HCT116 (cell line): ENCODE measurements at regions not wholly inside any gene's neighbourhood (a gene's known extent, or its start where the extent isn't known, plus 50 kb on each side); places are given as distances from the start of the nearest gene placed in this dataset.

Source experiments
- ATAC-seq: fragments of 200-7000 bp; cut with Tn5 transposase; 2 replicates; pipeline ENCODE4 v1.9.1; 2020; ENCODE audit warnings: mild to moderate bottlenecking, moderate library complexity
- BruUV-seq: library from RNA; stranded (reverse); fragments of 400-500 nt; replicated peaks from 2 replicates; lab custom pipeline; 2021; lab: Mats Ljungman, UMichigan
- CTCF ChIA-PET: fragments of 300-600 bp; sonication (Branson Sonifier 250); formaldehyde crosslinking; loops from one replicate; lab custom pipeline; 2021; ENCODE audit warnings: antibody characterized with exemption; lab: Charles Lee
- POLR2A ChIA-PET: fragments of 300-600, 350-600 bp; sonication (Branson Sonifier 250); formaldehyde crosslinking; loops from one replicate; lab custom pipeline; 2021; ENCODE audit warnings: antibody characterized with exemption; lab: Charles Lee
- RAD21 ChIA-PET, 2 experiments: fragments of 300-600 bp; sonication (Branson Sonifier 250); formaldehyde crosslinking; loops; one replicate each; lab custom pipeline; 2023; ENCODE audit warnings: low total read pairs in 2 of 2; ENCODE audit not compliant: uncharacterized antibody in 2 of 2, unreplicated experiment in 2 of 2, low non-redundant PET in 1 of 2; lab: Charles Lee
- DNase-seq: peaks from one replicate; pipeline ENCODE4 v3.0.0-alpha.2; 2010; ENCODE audit warnings: low read depth, low spot score
- H2AFZ ChIP-seq: fragments of 200-600 bp; shearing (Covaris generic), sonication (generic); 2 replicates; pipeline ENCODE4 v1.6.1; 2017; ENCODE audit warnings: low read depth, mixed run types, mixed read lengths, antibody characterized with exemption, low read length; ENCODE audit not compliant: poor library complexity, severe bottlenecking
- H3K27ac ChIP-seq: 2 replicates; pipeline ENCODE4 v1.5.1; 2012; ENCODE audit warnings: low read depth, low read length
- H3K27me3 ChIP-seq: fragments of 200-600 bp; sonication (generic); 2 replicates; pipeline ENCODE4 v1.6.1; 2016; ENCODE audit warnings: mixed run types, low read length, mixed read lengths; ENCODE audit not compliant: insufficient read depth
- H3K36me3 ChIP-seq, 2 experiments: fragments of 200-500 bp in 1 of 2; fragments of 200-600 bp in 1 of 2; sonication (Bioruptor generic) in 1 of 2; sonication (generic) in 1 of 2; 2 replicates each; pipeline versions ENCODE4 v1.5.1 to v1.6.1; 2014 to 2016; ENCODE audit warnings: low read length in 2 of 2, inconsistent platforms in 1 of 2, mixed read lengths in 1 of 2, mixed run types in 1 of 2; ENCODE audit not compliant: insufficient read depth in 2 of 2, control insufficient read depth in 1 of 2
- H3K4me1 ChIP-seq, 2 experiments: fragments of 200-600 bp in 1 of 2; sonication (generic) in 1 of 2; 2 replicates each; pipeline versions ENCODE4 v1.5.1 to v1.6.1; 2012 to 2017; ENCODE audit warnings: low read length in 2 of 2, inconsistent platforms in 1 of 2, mild to moderate bottlenecking in 1 of 2, mixed read lengths in 1 of 2, mixed run types in 1 of 2, moderate library complexity in 1 of 2; ENCODE audit not compliant: insufficient read depth in 2 of 2, control insufficient read depth in 1 of 2
- H3K4me2 ChIP-seq: fragments of 200-600 bp; sonication (generic); 2 replicates; pipeline ENCODE4 v1.6.1; 2017; ENCODE audit warnings: mixed run types, low read length, mixed read lengths
- H3K4me3 ChIP-seq, 2 experiments: fragments of 200-600 bp in 1 of 2; sonication (generic) in 1 of 2; replicated peaks in 1 of 2; 2 replicates each; pipeline ENCODE4 v1.5.1; 2011 to 2016; ENCODE audit warnings: low read length in 2 of 2, control low read depth in 1 of 2, low read depth in 1 of 2, mild to moderate bottlenecking in 1 of 2, mixed read lengths in 1 of 2, mixed run types in 1 of 2
- H3K79me2 ChIP-seq: fragments of 200-600 bp; sonication (generic); 2 replicates; pipeline ENCODE4 v1.6.1; 2017; ENCODE audit warnings: mild to moderate bottlenecking, mixed run types, low read length, moderate library complexity, mixed read lengths; ENCODE audit not compliant: insufficient read depth
- H3K9ac ChIP-seq: fragments of 200-600 bp; sonication (generic); 2 replicates; pipeline ENCODE4 v1.6.1; 2016; ENCODE audit warnings: low read length, mixed read lengths
- H3K9me2 ChIP-seq: fragments of 200-600 bp; sonication (generic), shearing (Covaris generic); 2 replicates; pipeline ENCODE4 v1.6.1; 2017; ENCODE audit warnings: mixed run types, mild to moderate bottlenecking, moderate library complexity; ENCODE audit not compliant: insufficient read depth
- H3K9me3 ChIP-seq, 2 experiments: fragments of 200-500 bp in 1 of 2; fragments of 200-600 bp in 1 of 2; sonication (Bioruptor generic) in 1 of 2; sonication (generic) in 1 of 2; 2 replicates each; pipeline ENCODE4 v1.6.1; 2014 to 2017; ENCODE audit warnings: low read length in 2 of 2, mixed read lengths in 2 of 2, inconsistent platforms in 1 of 2, low read depth in 1 of 2, mild to moderate bottlenecking in 1 of 2, mixed run types in 1 of 2, moderate library complexity in 1 of 2; ENCODE audit not compliant: control insufficient read depth in 1 of 2, insufficient read depth in 1 of 2
- H4K20me1 ChIP-seq: fragments of 200-600 bp; sonication (generic), shearing (Covaris generic); 2 replicates; pipeline ENCODE4 v1.6.1; 2017; ENCODE audit warnings: mixed run types, mild to moderate bottlenecking, moderate library complexity; ENCODE audit not compliant: insufficient read depth
- ATF3 ChIP-seq: IDR thresholded peaks from 2 replicates; pipeline ENCODE4 v1.6.1; 2012
- CBX3 ChIP-seq: IDR thresholded peaks from 2 replicates; pipeline ENCODE4 v1.6.1; 2012; ENCODE audit warnings: low read depth
- CEBPB ChIP-seq: IDR thresholded peaks from 2 replicates; pipeline ENCODE4 v1.6.1; 2012; ENCODE audit warnings: low read depth
- CTCF ChIP-seq, 3 experiments: fragments of 200-600 bp in 1 of 3; sonication (generic) in 1 of 3; IDR thresholded peaks in 2 of 3; conservative IDR thresholded peaks in 1 of 3; 2 replicates each; pipeline ENCODE4 v1.5.1; 2012 to 2017; ENCODE audit warnings: low read depth in 2 of 3, low read length in 2 of 3, antibody characterized with exemption in 1 of 3, borderline replicate concordance in 1 of 3, control low read depth in 1 of 3, mild to moderate bottlenecking in 1 of 3, mixed read lengths in 1 of 3, mixed run types in 1 of 3, moderate library complexity in 1 of 3; ENCODE audit not compliant: insufficient read depth in 1 of 3
- EGR1 ChIP-seq: IDR thresholded peaks from 2 replicates; pipeline ENCODE4 v1.6.1; 2012; ENCODE audit warnings: low read depth
- ELF1 ChIP-seq: IDR thresholded peaks from 2 replicates; pipeline ENCODE4 v1.6.1; 2012; ENCODE audit warnings: low read depth, borderline replicate concordance
- EZH2 ChIP-seq: fragments of 200-600 bp; sonication (generic); IDR thresholded peaks from 2 replicates; pipeline ENCODE4 v1.6.1; 2017; ENCODE audit warnings: antibody characterized with exemption, mixed run types
- EZH2phosphoT487 ChIP-seq: fragments of 200-600 bp; IDR thresholded peaks from 2 replicates; pipeline ENCODE4 v1.6.1; 2018; ENCODE audit warnings: antibody characterized with exemption, borderline replicate concordance
- FOSL1 ChIP-seq: IDR thresholded peaks from 2 replicates; pipeline ENCODE4 v1.6.1; 2012; ENCODE audit warnings: low read depth
- JUND ChIP-seq: IDR thresholded peaks from 2 replicates; pipeline ENCODE4 v1.6.1; 2012
- POLR2A ChIP-seq: IDR thresholded peaks from 2 replicates; pipeline ENCODE4 v1.7.0; 2011; ENCODE audit warnings: borderline replicate concordance; ENCODE audit not compliant: insufficient read depth, insufficient read length; ENCODE audit errors: extremely low read depth
- POLR2AphosphoS5 ChIP-seq: IDR thresholded peaks from 2 replicates; pipeline ENCODE4 v1.6.1; 2011; ENCODE audit warnings: mild to moderate bottlenecking, low read depth, low read length, moderate library complexity
- RAD21 ChIP-seq: IDR thresholded peaks from 2 replicates; pipeline ENCODE4 v1.6.1; 2012; ENCODE audit warnings: low read depth, mild to moderate bottlenecking
- REST ChIP-seq: IDR thresholded peaks from 2 replicates; pipeline ENCODE4 v1.6.1; 2012; ENCODE audit warnings: low read depth
- SP1 ChIP-seq: IDR thresholded peaks from 2 replicates; pipeline ENCODE4 v1.6.1; 2012; ENCODE audit warnings: low read depth
- SRF ChIP-seq: IDR thresholded peaks from 2 replicates; pipeline ENCODE4 v1.6.1; 2012; ENCODE audit warnings: low read depth
- TCF7L2 ChIP-seq: IDR thresholded peaks from 2 replicates; pipeline ENCODE4 v1.7.0; 2011; ENCODE audit warnings: borderline replicate concordance, inconsistent platforms; ENCODE audit not compliant: insufficient read depth, insufficient read length; ENCODE audit errors: extremely low read depth
- YY1 ChIP-seq: IDR thresholded peaks from 2 replicates; pipeline ENCODE4 v1.6.1; 2011; ENCODE audit warnings: low read length, low read depth, moderate library complexity, mild to moderate bottlenecking; ENCODE audit not compliant: insufficient replicate concordance; ENCODE audit errors: extremely low read depth
- ZBTB33 ChIP-seq: IDR thresholded peaks from 2 replicates; pipeline ENCODE4 v1.6.1; 2011; ENCODE audit warnings: mild to moderate bottlenecking, low read length, moderate library complexity; ENCODE audit not compliant: insufficient replicate concordance; ENCODE audit errors: extremely low read depth
- intact Hi-C: fragments of 100-400 bp; cut with micrococcal nuclease; formaldehyde crosslinking; loops from 2 replicates; pipeline ENCODE4 v1.10.0; 2022
- TF ChIP-seq, protein P1 (sequence below): IDR thresholded peaks from 2 replicates; pipeline ENCODE4 v1.6.1; 2012

- no peaks in the 10 kb centered on the region for H3K4me1 ChIP-seq
- TF ChIP-seq SRF (no peak), EZH2phosphoT487 (no peak), REST (no peak), EGR1 (no peak), EZH2 (no peak), YY1 (no peak), CTCF (IDR thresholded peaks at IDR 0.05 in 2 of 3, conservative IDR thresholded peaks at IDR 0.05 in 1 of 3; ENCODE audit: borderline replicate concordance in 1 of 3, insufficient read depth in 1 of 3, low read depth in 2 of 3, low read length in 2 of 3) (no peak), TCF7L2 (no peak), SP1 (no peak), ELF1 (no peak), CBX3 (no peak), JUND (no peak), POLR2AphosphoS5 (no peak), POLR2A (no peak), ZBTB33 (no peak), CEBPB (no peak), RAD21 (no peak), ATF3 (no peak), FOSL1 (no peak)
- TF ChIP-seq, protein P1, sequence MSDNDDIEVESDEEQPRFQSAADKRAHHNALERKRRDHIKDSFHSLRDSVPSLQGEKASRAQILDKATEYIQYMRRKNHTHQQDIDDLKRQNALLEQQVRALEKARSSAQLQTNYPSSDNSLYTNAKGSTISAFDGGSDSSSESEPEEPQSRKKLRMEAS: no peak
- BruUV-seq: no TSS peak
- no peak overlapping the region for H3K9ac ChIP-seq
- no peak overlapping the region for H3K27ac ChIP-seq
- intact Hi-C loops: no loop called here
- no peaks in the 10 kb centered on the region for H4K20me1 ChIP-seq
- H3K36me3 ChIP-seq: no peaks in the 10 kb centered on the region
- no peak overlapping the region for H2AFZ ChIP-seq
- H3K4me2 ChIP-seq: no peak overlapping the region
- no peaks in the 10 kb centered on the region for H3K9me2 ChIP-seq
- no peak overlapping the region for H3K4me3 ChIP-seq
- CTCF ChIA-PET: no interaction called here
- no peaks in the 10 kb centered on the region for H3K79me2 ChIP-seq
- DNase-seq (no peak), ATAC-seq (no peak)
- no peaks in the 10 kb centered on the region; a peak in 1 of 4 replicates for H3K9me3 ChIP-seq
- POLR2A ChIA-PET: no interaction called here
- RAD21 ChIA-PET: no interaction called here
- no peaks in the 10 kb centered on the region for H3K27me3 ChIP-seq
Measured at GRCh38 chr1:239998312-239998649, 93.4 kb upstream of the FMN2 start.
